Hematopoietic multipotent progenitor cell treated with erythropoietin and hydrocortisone succinate and interleukin-3 and kit ligand, for 8 days (in vitro differentiated cells): ENCODE measurements at regions not wholly inside any gene's neighbourhood (a gene's known extent, or its start where the extent isn't known, plus 50 kb on each side); places are given as distances from the start of the nearest gene placed in this dataset.

ENCODE experiments used
- DNase-seq: peaks from one replicate; pipeline ENCODE4 v3.0.0-alpha.2; 2015

- no peak for DNase-seq
These were observed 91.0 kb upstream of the FMN2 start for GRCh38 chr1:240000634-240001033.

- DNase-seq, result no peak
These were observed 90.4 kb upstream of the FMN2 start for GRCh38 chr1:240001177-240001740.

GRCh38 chr1:240004086-240004749 lies 87.5 kb upstream of the FMN2 start:
- peak; percentile 35 for DNase-seq

GRCh38 chr1:240005997-240006650 lies 85.6 kb upstream of the FMN2 start:
- DNase-seq, result no peak

GRCh38 chr1:240008298-240008697 lies 83.4 kb upstream of the FMN2 start:
- no peak for DNase-seq

DNA sequence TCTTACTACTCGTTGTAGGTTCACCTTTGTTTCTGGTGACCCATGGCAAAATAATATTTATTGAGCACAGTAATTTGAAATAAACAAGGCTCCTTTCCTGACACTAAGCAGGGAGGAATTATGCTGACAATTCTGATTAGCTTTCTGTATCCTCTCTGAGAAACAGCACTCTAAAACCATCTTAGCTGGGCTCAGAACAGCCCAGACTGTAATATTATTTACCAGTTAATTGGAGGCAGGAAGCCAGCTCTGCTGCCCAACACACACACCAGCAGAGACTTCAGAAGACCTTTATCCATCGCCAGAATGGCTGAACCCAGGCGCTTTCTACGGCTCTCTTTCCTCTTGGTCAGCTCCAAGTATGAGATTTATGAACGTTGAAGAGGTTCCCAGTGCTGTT lies 77.6 kb upstream of the FMN2 start:
- DNase-seq, result no peak

DNA sequence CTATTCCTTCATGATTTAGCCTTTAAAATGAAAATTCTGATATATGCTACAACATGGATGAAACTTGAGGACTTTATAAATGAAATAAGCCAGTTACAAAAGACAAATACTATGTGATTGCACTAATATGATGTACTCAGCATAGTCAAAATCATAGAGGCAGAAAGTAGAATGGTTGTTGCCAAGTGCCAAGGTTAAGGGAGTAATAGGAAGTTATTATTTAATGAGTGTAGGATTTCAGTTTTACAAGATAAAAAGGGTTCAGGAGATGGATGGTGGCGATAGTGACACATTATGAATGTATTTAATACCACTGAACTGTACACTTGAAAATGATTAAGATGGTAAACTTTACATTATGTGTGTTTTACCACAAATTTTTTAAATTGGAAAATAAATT lies 73.1 kb upstream of the FMN2 start:
- DNase-seq, result no peak

- DNase-seq, result no peak
These were observed 72.2 kb upstream of the FMN2 start for GRCh38 chr1:240019524-240019923.

DNA sequence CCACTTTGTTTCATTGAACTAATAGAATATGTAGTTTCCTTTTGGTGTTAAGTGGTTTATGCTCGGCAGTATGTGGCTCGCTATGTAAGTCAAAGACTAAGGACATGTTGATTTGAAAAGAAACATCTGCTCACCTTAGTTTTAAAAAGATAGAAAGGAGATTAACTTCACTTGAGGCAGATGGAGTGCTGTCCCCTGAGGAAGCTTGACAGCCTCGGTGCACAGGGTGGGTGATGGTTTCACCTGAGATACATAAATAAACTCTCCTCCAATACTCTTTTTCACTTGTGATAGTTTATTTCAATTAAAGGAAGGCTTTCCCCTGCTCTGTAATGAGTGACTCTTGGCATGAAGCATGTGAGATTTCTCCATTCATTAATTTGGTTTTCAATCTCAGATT lies 70.8 kb upstream of the FMN2 start:
- no peak for DNase-seq

DNA sequence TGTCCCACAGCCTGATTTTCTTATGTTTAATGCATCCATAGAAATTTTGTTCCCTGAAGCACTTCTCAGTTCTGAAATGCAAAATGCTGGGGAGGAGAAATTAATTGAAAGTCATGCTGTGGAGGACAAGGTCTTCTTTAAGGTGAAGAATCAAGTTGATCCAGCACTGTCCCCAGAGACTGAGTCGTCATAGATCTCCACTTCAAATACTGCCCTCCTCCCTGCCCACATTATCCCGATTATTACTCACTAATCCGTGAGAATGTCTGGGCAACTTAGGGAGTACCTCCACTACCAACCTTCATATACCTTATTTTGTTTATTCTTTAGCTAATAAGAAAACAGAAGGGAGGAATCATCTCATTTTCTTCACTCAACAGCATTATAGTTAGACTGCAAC lies 70.0 kb upstream of the FMN2 start:
- no peak for DNase-seq

DNA sequence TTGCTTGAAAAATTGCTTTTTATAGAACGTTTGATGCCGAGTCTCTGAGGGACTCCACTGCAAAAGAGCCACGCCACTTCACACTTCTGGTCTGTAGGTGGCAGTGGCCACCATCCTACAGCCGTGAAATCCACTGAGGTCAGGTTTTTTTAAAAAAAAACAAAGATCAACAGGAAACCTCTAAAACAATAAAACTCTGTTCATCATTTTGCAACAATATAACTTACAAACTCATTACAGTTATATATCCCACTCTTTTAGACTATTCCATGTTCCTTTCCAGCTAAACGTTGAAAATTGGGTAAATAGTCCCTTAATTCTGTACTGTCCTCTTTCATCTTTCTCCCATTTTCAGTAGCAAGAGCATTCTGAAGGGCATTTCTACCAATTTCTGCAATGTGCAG lies 64.6 kb upstream of the FMN2 start:
- DNase-seq, result peak; percentile 33

DNA sequence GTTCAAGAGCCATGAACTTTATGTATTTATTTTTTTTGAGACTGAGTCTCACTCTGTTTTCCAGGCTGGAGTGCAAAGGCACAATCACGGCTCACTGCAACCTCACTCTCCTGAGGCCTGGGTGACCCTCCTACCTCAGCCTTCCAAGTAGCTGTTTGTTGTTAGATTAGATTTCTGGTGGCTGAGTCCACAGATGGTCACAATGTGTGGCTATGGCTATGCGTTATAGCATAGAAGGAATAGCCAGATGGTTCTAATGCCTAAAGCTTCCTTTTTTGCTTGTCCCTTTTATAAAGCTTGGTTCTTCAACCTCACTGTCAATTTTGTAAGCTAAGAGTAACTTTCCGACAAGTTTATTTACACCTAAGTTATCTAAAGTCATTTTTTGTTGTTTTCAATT lies 62.3 kb upstream of the FMN2 start:
- DNase-seq, result no peak

- no peak for DNase-seq
These were observed 61.4 kb upstream of the FMN2 start for GRCh38 chr1:240030236-240030635.

DNA sequence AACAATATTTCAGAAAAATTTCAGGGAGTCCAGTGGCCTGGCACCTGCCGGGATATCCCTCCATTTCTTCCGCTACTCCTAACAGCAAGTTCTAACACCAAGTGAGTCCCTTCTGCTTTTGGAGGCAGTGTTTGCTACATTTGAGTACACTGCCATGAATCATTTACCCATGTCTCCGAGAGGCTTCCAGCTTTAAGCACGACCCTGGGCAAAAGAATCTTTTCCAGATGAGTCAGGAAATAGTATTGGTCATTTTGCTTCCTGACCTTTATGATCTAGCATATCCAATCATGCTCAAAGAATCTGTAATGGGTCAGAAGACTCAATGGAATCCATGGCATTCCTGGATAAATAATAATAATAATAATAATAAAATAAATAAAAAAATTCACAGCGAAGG lies 60.7 kb upstream of the FMN2 start:
- DNase-seq, result no peak

GRCh38 chr1:240031414-240031813 lies 60.3 kb upstream of the FMN2 start:
- DNase-seq, result no peak

DNA sequence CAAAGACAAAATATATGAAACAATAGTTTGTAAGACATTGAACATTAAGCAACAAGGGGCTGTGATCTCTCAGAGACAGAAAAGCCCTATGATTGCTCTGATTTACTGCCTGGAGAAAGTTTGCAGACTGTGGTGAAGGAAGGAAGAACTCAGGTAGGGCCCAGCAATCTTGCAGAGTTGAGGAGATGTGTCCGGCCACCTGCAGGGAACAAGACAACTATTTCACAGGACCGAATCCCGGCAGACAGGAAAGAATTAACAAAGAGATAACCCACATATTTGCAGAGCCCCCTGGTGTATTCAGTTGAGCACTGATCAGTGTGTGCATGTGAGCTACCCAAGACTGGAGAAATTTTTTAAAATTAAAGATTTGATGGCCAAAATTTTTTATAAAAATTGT lies 58.3 kb upstream of the FMN2 start:
- no peak for DNase-seq

- DNase-seq, result no peak
These were observed 55.2 kb upstream of the FMN2 start for GRCh38 chr1:240036526-240036925.
